HepG2 (cell line): ENCODE measurements at regions not wholly inside any gene's neighbourhood (a gene's known extent, or its start where the extent isn't known, plus 50 kb on each side); places are given as distances from the start of the nearest gene placed in this dataset.

Source experiments
- ATAC-seq: fragments of 200-7000 bp; cut with Tn5 transposase; 3 replicates; pipeline ENCODE4 v1.9.1; 2020; ENCODE audit warnings: mild to moderate bottlenecking, moderate library complexity
- BruUV-seq: library from RNA; stranded (reverse); fragments of 400-500 nt; replicated peaks from 2 replicates; lab custom pipeline; 2021; lab: Mats Ljungman, UMichigan
- CTCF ChIA-PET: fragments of 300-600 bp; formaldehyde crosslinking; extraction: SDS; loops from one replicate; lab custom pipeline; 2021; ENCODE audit warnings: low total read pairs, inconsistent platforms, low intra/inter-chr PET ratio; lab: Yijun Ruan, JAX
- POLR2A ChIA-PET: fragments of 350-600 bp; sonication (Branson Sonifier 250); formaldehyde crosslinking; loops from one replicate; lab custom pipeline; 2020; ENCODE audit warnings: antibody characterized with exemption, inconsistent platforms; lab: Yijun Ruan, JAX
- DNase-seq: peaks from one replicate; pipeline ENCODE4 v3.0.0-alpha.2; 2015; ENCODE audit warnings: low spot score
- FAIRE-seq: peaks from 3 replicates; lab custom pipeline; 2011; peaks lifted over from hg19 to GRCh38; lab: Jason Lieb, UNC
- H2AFZ ChIP-seq: one replicate; pipeline ENCODE4 v1.6.1; 2011; ENCODE audit warnings: low read length, inconsistent platforms
- H3K27ac ChIP-seq: fragments of 300-600 bp; 3 replicates; pipeline ENCODE4 v1.8.0; 2011; ENCODE audit warnings: mixed run types, mild to moderate bottlenecking, mixed read lengths, low read length, inconsistent platforms; ENCODE audit not compliant: insufficient read depth; ENCODE audit errors: extremely low read length
- H3K27me3 ChIP-seq, 2 experiments: fragments of 200-600 bp in 1 of 2; 2 replicates in 1 of 2; 3 replicates in 1 of 2; pipeline versions ENCODE4 v1.6.0 to v1.8.0; 2011; ENCODE audit warnings: low read length in 2 of 2, mild to moderate bottlenecking in 2 of 2, moderate library complexity in 2 of 2, inconsistent platforms in 1 of 2; ENCODE audit not compliant: insufficient read depth in 2 of 2, control insufficient read depth in 1 of 2
- H3K36me3 ChIP-seq, 2 experiments: fragments of 200-600 bp in 1 of 2; replicated peaks in 1 of 2; 2 replicates in 1 of 2; 3 replicates in 1 of 2; pipeline versions ENCODE4 v1.5.1 to v1.8.0; 2011; ENCODE audit warnings: low read length in 2 of 2, inconsistent platforms in 1 of 2; ENCODE audit not compliant: insufficient read depth in 2 of 2, control insufficient read depth in 1 of 2
- H3K4me1 ChIP-seq: 2 replicates; pipeline ENCODE4 v1.5.1; 2012; ENCODE audit warnings: low read length, inconsistent platforms; ENCODE audit not compliant: insufficient read depth
- H3K4me2 ChIP-seq: 2 replicates; pipeline ENCODE4 v1.6.0; 2011; ENCODE audit warnings: low read depth, low read length, inconsistent platforms
- H3K4me3 ChIP-seq, 3 experiments: fragments of 200-600 bp in 1 of 3; sonication (generic), shearing (Covaris generic) in 1 of 3; replicated peaks in 1 of 3; 2 replicates each; pipeline ENCODE4 v1.5.1; 2011 to 2016; ENCODE audit warnings: low read length in 3 of 3, inconsistent platforms in 2 of 3, low read depth in 2 of 3, mild to moderate bottlenecking in 2 of 3, control low read depth in 1 of 3, mixed read lengths in 1 of 3; ENCODE audit not compliant: insufficient read depth in 1 of 3
- H3K79me2 ChIP-seq: one replicate; pipeline ENCODE4 v1.6.1; 2011; ENCODE audit warnings: low read length, inconsistent platforms; ENCODE audit not compliant: insufficient read depth
- H3K9ac ChIP-seq: 2 replicates; pipeline ENCODE4 v1.6.0; 2011; ENCODE audit warnings: mild to moderate bottlenecking, low read depth, low read length, inconsistent platforms; ENCODE audit not compliant: insufficient read depth
- H3K9me3 ChIP-seq: 2 replicates; pipeline ENCODE4 v1.5.1; 2012; ENCODE audit warnings: mild to moderate bottlenecking, low read length
- H4K20me1 ChIP-seq: 2 replicates; pipeline ENCODE4 v1.6.0; 2011; ENCODE audit warnings: inconsistent platforms, mild to moderate bottlenecking, low read length, moderate library complexity; ENCODE audit not compliant: insufficient read depth
- ATAD3A ChIP-seq: sonication (generic); formaldehyde crosslinking; IDR thresholded peaks from 2 replicates; pipeline ENCODE4 v1.4.0; 2020; ENCODE audit warnings: missing genetic modification reagents
- EED ChIP-seq: sonication (generic); formaldehyde crosslinking; IDR thresholded peaks from 2 replicates; pipeline ENCODE4 v1.5.0; 2020; ENCODE audit warnings: mild to moderate bottlenecking, missing genetic modification reagents
- FOSL1 ChIP-seq: sonication (generic); formaldehyde crosslinking; IDR thresholded peaks from 2 replicates; pipeline ENCODE4 v1.9.0; 2021; ENCODE audit warnings: missing genetic modification reagents, borderline replicate concordance
- HMGA1 ChIP-seq: sonication (generic); formaldehyde crosslinking; conservative IDR thresholded peaks from 2 replicates; pipeline ENCODE4 v1.4.0; 2020; ENCODE audit warnings: missing genetic modification reagents
- MEF2D ChIP-seq: sonication (generic); formaldehyde crosslinking; IDR thresholded peaks from 2 replicates; pipeline ENCODE4 v1.5.1; 2020; ENCODE audit warnings: mild to moderate bottlenecking, missing genetic modification reagents
- SOX5 ChIP-seq: IDR thresholded peaks from 2 replicates; pipeline ENCODE4 v1.6.1; 2016; ENCODE audit warnings: borderline replicate concordance
- STAG1 ChIP-seq: sonication (generic); formaldehyde crosslinking; IDR thresholded peaks from 2 replicates; pipeline ENCODE4 v1.4.0; 2020; ENCODE audit warnings: missing genetic modification reagents
- ZNF253 ChIP-seq: sonication (generic); formaldehyde crosslinking; IDR thresholded peaks from 2 replicates; pipeline ENCODE4 v1.8.0; 2022; ENCODE audit warnings: mild to moderate bottlenecking, missing genetic modification reagents, borderline replicate concordance
- ZNF672 ChIP-seq: sonication (generic); formaldehyde crosslinking; IDR thresholded peaks from 2 replicates; pipeline ENCODE4 v1.8.1; 2022; ENCODE audit warnings: missing genetic modification reagents
- ZNF850 ChIP-seq: sonication (generic); formaldehyde crosslinking; conservative IDR thresholded peaks from 2 replicates; pipeline ENCODE4 v1.9.0; 2021; ENCODE audit warnings: mild to moderate bottlenecking, missing genetic modification reagents
- WGBS: methylation state at CpG from one replicate; pipeline ENCODE4 v1.1.6; 2017; ENCODE audit warnings: low lambda C conversion rate; 5-methylcytosine and 5-hydroxymethylcytosine counted together
- in situ Hi-C: cut with HindIII; loops from 2 replicates; pipeline ENCODE4 v1.10.0; 2017; ENCODE audit warnings: low pct_unique_long_range_greater_than_20kb; ENCODE audit not compliant: extremely low pct_ligation_motif_present
- intact Hi-C: fragments of 100-400 bp; cut with micrococcal nuclease; formaldehyde crosslinking; loops from one replicate; pipeline ENCODE4 v1.10.0; 2022; ENCODE audit not compliant: unreplicated experiment
- TF ChIP-seq, protein P1 (sequence below): sonication (generic); formaldehyde crosslinking; IDR thresholded peaks from 2 replicates; pipeline ENCODE4 v1.8.0; 2022; ENCODE audit warnings: mild to moderate bottlenecking, missing genetic modification reagents, borderline replicate concordance
- TF ChIP-seq, protein P2 (sequence below): sonication (generic); formaldehyde crosslinking; IDR thresholded peaks from 2 replicates; pipeline ENCODE4 v1.5.0; 2020; ENCODE audit warnings: missing genetic modification reagents

DNA sequence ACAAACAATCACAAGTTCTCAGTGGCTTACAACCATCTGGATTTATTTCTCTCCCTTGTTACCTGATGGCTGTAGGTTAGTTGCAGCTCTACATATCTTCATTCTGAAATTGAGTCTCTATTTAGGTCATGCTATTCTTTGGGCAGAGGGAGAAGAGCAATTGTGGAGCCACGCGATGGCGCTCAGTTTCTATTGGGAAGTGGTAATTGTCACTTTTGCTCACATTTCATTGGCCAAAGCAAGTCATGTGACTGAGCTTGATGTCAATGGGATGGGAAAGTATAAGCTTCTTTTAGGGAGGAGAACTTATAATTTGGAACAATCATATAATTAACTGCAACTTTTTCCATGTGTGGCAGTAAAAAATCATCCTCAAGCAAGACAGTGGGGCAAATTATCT, 166.5 kb downstream of the LMO4 start (continued):
- TF ChIP-seq, protein P1, sequence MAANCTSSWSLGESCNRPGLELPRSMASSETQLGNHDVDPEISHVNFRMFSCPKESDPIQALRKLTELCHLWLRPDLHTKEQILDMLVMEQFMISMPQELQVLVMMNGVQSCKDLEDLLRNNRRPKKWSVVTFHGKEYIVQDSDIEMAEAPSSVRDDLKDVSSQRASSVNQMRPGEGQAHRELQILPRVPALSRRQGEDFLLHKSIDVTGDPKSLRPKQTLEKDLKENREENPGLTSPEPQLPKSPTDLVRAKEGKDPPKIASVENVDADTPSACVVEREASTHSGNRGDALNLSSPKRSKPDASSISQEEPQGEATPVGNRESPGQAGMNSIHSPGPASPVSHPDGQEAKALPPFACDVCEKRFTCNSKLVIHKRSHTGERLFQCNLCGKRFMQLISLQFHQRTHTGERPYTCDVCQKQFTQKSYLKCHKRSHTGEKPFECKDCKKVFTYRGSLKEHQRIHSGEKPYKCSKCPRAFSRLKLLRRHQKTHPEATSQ (CRISPR knock-in tag), result no peak
- TF ChIP-seq STAG1 (CRISPR knock-in tag), result peak; percentile 15; the same call in 1 of the 2 replicates

DNA sequence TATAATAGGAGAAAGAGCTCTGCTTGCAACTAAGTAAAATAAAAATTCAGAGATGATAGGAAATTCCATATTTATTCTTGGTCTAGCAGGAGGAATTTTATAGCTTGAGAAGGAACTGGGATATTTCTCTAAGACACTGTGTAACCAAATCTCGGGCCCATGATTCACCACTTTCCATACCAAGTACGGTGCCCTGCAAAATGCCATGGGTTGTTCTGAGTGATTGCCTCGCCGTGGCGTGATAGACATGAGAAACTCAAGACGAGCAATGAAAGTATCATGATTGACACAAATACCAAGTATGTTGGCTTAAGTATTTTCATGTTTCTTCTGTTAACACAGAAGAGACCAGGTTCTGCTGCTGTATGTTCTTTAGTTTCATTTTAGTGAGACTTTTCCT, 167.2 kb downstream of the LMO4 start:
- H3K79me2 ChIP-seq, result no peaks in the 10 kb centered on the region
- intact Hi-C loops, result loop anchor here (1.0 kb wide), 1 partner anchor 27 kb away; no protein-coding TSS in a partner anchor
- no peaks in the 10 kb centered on the region for H3K4me1 ChIP-seq
- H4K20me1 ChIP-seq, result no peaks in the 10 kb centered on the region
- no peak overlapping the region for H3K4me2 ChIP-seq
- TF ChIP-seq SOX5 (CRISPR knock-in tag) (no peak), FOSL1 (CRISPR knock-in tag) (no peak), EED (CRISPR knock-in tag) (no peak), ZNF253 (no peak), HMGA1 (CRISPR knock-in tag) (no peak), ATAD3A (CRISPR knock-in tag) (no peak), ZNF672 (CRISPR knock-in tag) (no peak), MEF2D (CRISPR knock-in tag) (no peak), ZNF850 (CRISPR knock-in tag) (no peak)
- TF ChIP-seq, protein P2, sequence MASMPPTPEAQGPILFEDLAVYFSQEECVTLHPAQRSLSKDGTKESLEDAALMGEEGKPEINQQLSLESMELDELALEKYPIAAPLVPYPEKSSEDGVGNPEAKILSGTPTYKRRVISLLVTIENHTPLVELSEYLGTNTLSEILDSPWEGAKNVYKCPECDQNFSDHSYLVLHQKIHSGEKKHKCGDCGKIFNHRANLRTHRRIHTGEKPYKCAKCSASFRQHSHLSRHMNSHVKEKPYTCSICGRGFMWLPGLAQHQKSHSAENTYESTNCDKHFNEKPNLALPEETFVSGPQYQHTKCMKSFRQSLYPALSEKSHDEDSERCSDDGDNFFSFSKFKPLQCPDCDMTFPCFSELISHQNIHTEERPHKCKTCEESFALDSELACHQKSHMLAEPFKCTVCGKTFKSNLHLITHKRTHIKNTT (CRISPR knock-in tag), result no peak
- H3K4me3 ChIP-seq, result no peak overlapping the region
- no peaks in the 10 kb centered on the region for H3K27me3 ChIP-seq
- no peaks in the 10 kb centered on the region for H3K36me3 ChIP-seq
- CTCF ChIA-PET, result no interaction called here
- no peak overlapping the region for H3K9ac ChIP-seq
- no peak overlapping the region for H3K27ac ChIP-seq
- in situ Hi-C loops, result no loop called here
- POLR2A ChIA-PET, result no interaction called here
- no peak for DNase-seq
- no peak for FAIRE-seq
- H3K9me3 ChIP-seq, result no peaks in the 10 kb centered on the region
- no TSS peak for BruUV-seq
- H2AFZ ChIP-seq, result no peak overlapping the region
- ATAC-seq, result no peak
- WGBS, result 23% methylated on average over 6 of the region's 6 CpGs
